Renal cortical epithelial cell (primary cell): ENCODE measurements at regions not wholly inside any gene's neighbourhood (a gene's known extent, or its start where the extent isn't known, plus 50 kb on each side); places are given as distances from the start of the nearest gene placed in this dataset.
A peak's percentile ranks its signal among the peaks of the same experiment; 100 is the strongest.
"Not testable (repeated sequence)": the region's sequence is repeated elsewhere in the genome, so short reads cannot be mapped to it uniquely, and the experiment has no call there.

ENCODE experiments used
- DNase-seq: peaks from one replicate; pipeline ENCODE4 v3.0.0-alpha.2; 2011; ENCODE audit warnings: low read depth

- DNase-seq = peak; percentile 15
Measured at GRCh38 chr1:223022641-223023473, 120.2 kb downstream of the TLR5 start.

- DNase-seq = no peak
Measured at GRCh38 chr1:223023863-223024262, 119.2 kb downstream of the TLR5 start.

GRCh38 chr1:223024486-223024885, 118.6 kb downstream of the TLR5 start:
- not testable (repeated sequence) for DNase-seq

- DNase-seq = not testable (repeated sequence)
Measured at GRCh38 chr1:223025190-223025734, 117.8 kb downstream of the TLR5 start.

- not testable (repeated sequence) for DNase-seq
Measured at GRCh38 chr1:223026639-223027038, 116.4 kb downstream of the TLR5 start.

GRCh38 chr1:223029985-223030769, 112.9 kb downstream of the TLR5 start:
- no peak for DNase-seq

GRCh38 chr1:223030871-223031400, 112.1 kb downstream of the TLR5 start:
- DNase-seq = no peak

GRCh38 chr1:223031733-223032601, 111.1 kb downstream of the TLR5 start:
- no peak for DNase-seq

GRCh38 chr1:223033658-223034057, 109.4 kb downstream of the TLR5 start:
- DNase-seq = peak; percentile 7

- no peak for DNase-seq
Measured at GRCh38 chr1:223034270-223034798, 108.7 kb downstream of the TLR5 start.

GRCh38 chr1:223035724-223036478, 107.1 kb downstream of the TLR5 start:
- DNase-seq = no peak

- DNase-seq = no peak
Measured at GRCh38 chr1:223036479-223036845, 106.6 kb downstream of the TLR5 start.

GRCh38 chr1:223037845-223038244, 105.2 kb downstream of the TLR5 start:
- DNase-seq = no peak

GRCh38 chr1:223038288-223039006, 104.6 kb downstream of the TLR5 start:
- no peak for DNase-seq

GRCh38 chr1:223039990-223040389, 103.1 kb downstream of the TLR5 start:
- no peak for DNase-seq

GRCh38 chr1:223041481-223041880, 101.6 kb downstream of the TLR5 start:
- DNase-seq = peak; percentile 90

- no peak for DNase-seq
Measured at GRCh38 chr1:223045164-223045957, 97.7 kb downstream of the TLR5 start.

- no peak for DNase-seq
Measured at GRCh38 chr1:223046011-223046410, 97.0 kb downstream of the TLR5 start.

GRCh38 chr1:223046463-223046862, 96.6 kb downstream of the TLR5 start:
- not testable (repeated sequence) for DNase-seq
